GM19351 (cell line): ENCODE measurements at regions not wholly inside any gene's neighbourhood (a gene's known extent, or its start where the extent isn't known, plus 50 kb on each side); places are given as distances from the start of the nearest gene placed in this dataset.
"Not testable (repeated sequence)": the region's sequence is repeated elsewhere in the genome, so short reads cannot be mapped to it uniquely, and the experiment has no call there.

Experiments
- ATAC-seq: cut with Tn5 transposase; IDR thresholded peaks from one replicate; pipeline ENCODE4 v1.9.1; 2021; ENCODE audit warnings: mild to moderate bottlenecking, moderate library complexity; ENCODE audit not compliant: unreplicated experiment

GRCh38 chr2:16396171-16396570 is 269.5 kb downstream of the CYRIA start:
- ATAC-seq: no peak

- no peak for ATAC-seq
These were observed 270.0 kb downstream of the CYRIA start for GRCh38 chr2:16395601-16396000.

GRCh38 chr2:16394986-16395550 is 270.6 kb downstream of the CYRIA start:
- no peak for ATAC-seq

GRCh38 chr2:16394072-16394985 is 271.3 kb downstream of the CYRIA start:
- no peak for ATAC-seq

GRCh38 chr2:16393500-16394071 is 272.0 kb downstream of the CYRIA start:
- ATAC-seq: no peak

- no peak for ATAC-seq
These were observed 272.8 kb downstream of the CYRIA start for GRCh38 chr2:16392647-16393499.

- ATAC-seq: no peak
These were observed 273.6 kb downstream of the CYRIA start for GRCh38 chr2:16391986-16392385.

- ATAC-seq: no peak
These were observed 275.1 kb downstream of the CYRIA start for GRCh38 chr2:16390561-16390960.

- ATAC-seq: no peak
These were observed 276.0 kb downstream of the CYRIA start for GRCh38 chr2:16389611-16390010.

- not testable (repeated sequence) for ATAC-seq
These were observed 277.3 kb downstream of the CYRIA start for GRCh38 chr2:16388199-16388830.

GRCh38 chr2:16387461-16387984 is 278.1 kb downstream of the CYRIA start:
- ATAC-seq: no peak

- ATAC-seq: no peak
These were observed 279.2 kb downstream of the CYRIA start for GRCh38 chr2:16386431-16386830.

GRCh38 chr2:16386031-16386430 is 279.6 kb downstream of the CYRIA start:
- no peak for ATAC-seq

GRCh38 chr2:16385341-16385740 is 280.3 kb downstream of the CYRIA start:
- no peak for ATAC-seq

GRCh38 chr2:16383411-16383810 is 282.2 kb downstream of the CYRIA start:
- no peak for ATAC-seq

- no peak for ATAC-seq
These were observed 283.2 kb downstream of the CYRIA start for GRCh38 chr2:16382451-16382850.

- no peak for ATAC-seq
These were observed 284.1 kb downstream of the CYRIA start for GRCh38 chr2:16381511-16381910.

GRCh38 chr2:16379901-16380300 is 285.7 kb downstream of the CYRIA start:
- ATAC-seq: not testable (repeated sequence)

GRCh38 chr2:16379061-16379460 is 286.6 kb downstream of the CYRIA start:
- ATAC-seq: not testable (repeated sequence)

- no peak for ATAC-seq
These were observed 287.6 kb downstream of the CYRIA start for GRCh38 chr2:16378031-16378430.
